PC-9 (cell line): ENCODE measurements at regions not wholly inside any gene's neighbourhood (a gene's known extent, or its start where the extent isn't known, plus 50 kb on each side); places are given as distances from the start of the nearest gene placed in this dataset.

Experiments used
- CTCF ChIP-seq: fragments of 200-600 bp; sonication (generic); conservative IDR thresholded peaks from 2 replicates; pipeline ENCODE4 v1.6.1; 2017; ENCODE audit warnings: mixed run types, antibody characterized with exemption, mild to moderate bottlenecking, moderate library complexity
- EZH2 ChIP-seq: fragments of 200-600 bp; sonication (generic); IDR thresholded peaks from 2 replicates; pipeline ENCODE4 v1.8.0; 2017; ENCODE audit warnings: antibody characterized with exemption, low read depth

- TF ChIP-seq CTCF (no peak), EZH2 (no peak)
Measured at GRCh38 chr16:25580041-25580440, 111.7 kb upstream of the HS3ST4 start.
